ENCODE measurements at regions not wholly inside any gene's neighbourhood (a gene's known extent, or its start where the extent isn't known, plus 50 kb on each side); places are given as distances from the start of the nearest gene placed in this dataset.

- Histone ChIP-seq H3K4me3 (no peak overlapping the region), H3K36me3 (no peaks in the 10 kb centered on the region), H3K4me1 (no peaks in the 10 kb centered on the region), H3K27ac (no peak overlapping the region), H3K27me3 (no peaks in the 10 kb centered on the region), H3K9me3 (no peaks in the 10 kb centered on the region)
- 67% methylated on average over 5 of the region's 5 CpGs for WGBS
- DNase-seq (ENCODE audit: low spot score in 2 of 2) = no peak
- TF ChIP-seq EP300 (IDR thresholded peaks at IDR 0.05) = no peak
- no peak for TF ChIP-seq POLR2A (IDR thresholded peaks at IDR 0.05)
- TF ChIP-seq CTCF (IDR thresholded peaks at IDR 0.05) = no peak
- TF ChIP-seq POLR2AphosphoS5 (IDR thresholded peaks at IDR 0.05) = no peak
Measured at GRCh38 chr14:100400115-100400514, 77.0 kb downstream of the SLC25A47 start.

- 78% methylated on average over 17 of the region's 17 CpGs for WGBS
- H3K27me3 ChIP-seq = no peaks in the 10 kb centered on the region
- no peak for DNase-seq (ENCODE audit: low spot score in 2 of 2)
- no peak for TF ChIP-seq POLR2AphosphoS5 (IDR thresholded peaks at IDR 0.05)
- no peak for TF ChIP-seq CTCF (IDR thresholded peaks at IDR 0.05)
- TF ChIP-seq POLR2A (IDR thresholded peaks at IDR 0.05) = no peak
- TF ChIP-seq EP300 (IDR thresholded peaks at IDR 0.05) = no peak
- H3K4me1 ChIP-seq = peaks cover 2% of the 10 kb centered on the region
- H3K27ac ChIP-seq = no peak overlapping the region
- H3K9me3 ChIP-seq = no peaks in the 10 kb centered on the region
- H3K36me3 ChIP-seq = no peaks in the 10 kb centered on the region
- no peak overlapping the region for H3K4me3 ChIP-seq
Measured at GRCh38 chr14:100401031-100401692, 78.0 kb downstream of the SLC25A47 start.

GRCh38 chr14:100401792-100402191 lies 78.7 kb downstream of the SLC25A47 start:
- Histone ChIP-seq H3K27ac (no peak overlapping the region), H3K9me3 (no peaks in the 10 kb centered on the region), H3K36me3 (no peaks in the 10 kb centered on the region), H3K4me3 (no peak overlapping the region), H3K27me3 (no peaks in the 10 kb centered on the region), H3K4me1 (peaks cover 8% of the 10 kb centered on the region)
- TF ChIP-seq POLR2AphosphoS5 (IDR thresholded peaks at IDR 0.05) = no peak
- no peak for TF ChIP-seq CTCF (IDR thresholded peaks at IDR 0.05)
- 88% methylated on average over 3 of the region's 3 CpGs for WGBS
- DNase-seq (ENCODE audit: low spot score in 2 of 2) = no peak

GRCh38 chr14:100402631-100403030 lies 79.5 kb downstream of the SLC25A47 start:
- TF ChIP-seq CTCF (IDR thresholded peaks at IDR 0.05) = no peak
- TF ChIP-seq POLR2A (IDR thresholded peaks at IDR 0.05) = no peak
- TF ChIP-seq POLR2AphosphoS5 (IDR thresholded peaks at IDR 0.05) = no peak
- TF ChIP-seq EP300 (IDR thresholded peaks at IDR 0.05) = no peak
- Histone ChIP-seq H3K4me1 (peaks cover 9% of the 10 kb centered on the region), H3K27me3 (no peaks in the 10 kb centered on the region), H3K36me3 (no peaks in the 10 kb centered on the region), H3K4me3 (no peak overlapping the region), H3K27ac (no peak overlapping the region), H3K9me3 (no peaks in the 10 kb centered on the region)
- no peak for DNase-seq (ENCODE audit: low spot score in 2 of 2)
- WGBS = 70% methylated on average over 7 of the region's 7 CpGs

GRCh38 chr14:100403105-100403504 lies 80.0 kb downstream of the SLC25A47 start:
- no peak for TF ChIP-seq POLR2A (IDR thresholded peaks at IDR 0.05)
- no peak for TF ChIP-seq EP300 (IDR thresholded peaks at IDR 0.05)
- TF ChIP-seq CTCF (IDR thresholded peaks at IDR 0.05) = no peak
- TF ChIP-seq POLR2AphosphoS5 (IDR thresholded peaks at IDR 0.05) = no peak
- H3K4me1 ChIP-seq = peaks cover 9% of the 10 kb centered on the region
- WGBS = 82% methylated on average over 5 of the region's 5 CpGs
- H3K27me3 ChIP-seq = no peaks in the 10 kb centered on the region
- no peak overlapping the region for H3K27ac ChIP-seq
- no peak overlapping the region for H3K4me3 ChIP-seq
- no peaks in the 10 kb centered on the region for H3K9me3 ChIP-seq
- H3K36me3 ChIP-seq = no peaks in the 10 kb centered on the region
- no peak for DNase-seq (ENCODE audit: low spot score in 2 of 2)
